Activated CD8-positive, alpha-beta T cell treated with anti-CD3 and anti-CD28 coated beads, Interleukin-2, amount 10 ng/mL, durations not matched to agents 7 days and 5 days (primary cell): ENCODE measurements at regions not wholly inside any gene's neighbourhood (a gene's known extent, or its start where the extent isn't known, plus 50 kb on each side); places are given as distances from the start of the nearest gene placed in this dataset.

Experiments
- ATAC-seq: fragments of 150-1000 bp; cut with Tn5 transposase; one replicate; pipeline ENCODE4 v1.10.0; 2021; ENCODE audit warnings: moderate library complexity
- CTCF ChIA-PET: fragments of 350-600 bp; sonication (Branson Sonifier 250); formaldehyde crosslinking; loops from one replicate; lab custom pipeline; 2021; ENCODE audit warnings: antibody characterized with exemption; lab: Charles Lee
- POLR2A ChIA-PET: fragments of 350-600 bp; sonication (Branson Sonifier 250); formaldehyde crosslinking; loops from one replicate; lab custom pipeline; 2021; ENCODE audit warnings: antibody characterized with exemption; lab: Charles Lee
- DNase-seq: peaks from one replicate; pipeline ENCODE4 v3.0.0-alpha.2; 2020
- H3K27ac Mint-ChIP-seq: one replicate; pipeline ENCODE4 v1.8.0; 2021; ENCODE audit warnings: mild to moderate bottlenecking, mixed read lengths
- H3K27me3 Mint-ChIP-seq: one replicate; pipeline ENCODE4 v1.8.0; 2021; ENCODE audit warnings: low read depth, mixed read lengths
- H3K36me3 Mint-ChIP-seq: one replicate; pipeline ENCODE4 v1.8.0; 2021; ENCODE audit warnings: low read depth, mixed read lengths
- H3K4me1 Mint-ChIP-seq: one replicate; pipeline ENCODE4 v1.8.0; 2021; ENCODE audit warnings: low read depth, mixed read lengths
- H3K4me3 Mint-ChIP-seq: one replicate; pipeline ENCODE4 v1.8.0; 2021; ENCODE audit warnings: mild to moderate bottlenecking, mixed read lengths
- H3K9me3 Mint-ChIP-seq: one replicate; pipeline ENCODE4 v1.8.0; 2022; ENCODE audit warnings: mixed read lengths; ENCODE audit not compliant: insufficient read depth

GRCh38 chr2:225104971-225105370 lies 62.7 kb upstream of the DOCK10 start:
- Mint-ChIP-seq H3K27ac (no peak overlapping the region), H3K36me3 (no peaks in the 10 kb centered on the region), H3K4me3 (no peak overlapping the region), H3K27me3 (no peaks in the 10 kb centered on the region), H3K9me3 (no peaks in the 10 kb centered on the region), H3K4me1 (no peaks in the 10 kb centered on the region)
- ChIA-PET CTCF (no interaction called here), POLR2A (no interaction called here)
- DNase-seq (no peak), ATAC-seq (no peak)

DNA sequence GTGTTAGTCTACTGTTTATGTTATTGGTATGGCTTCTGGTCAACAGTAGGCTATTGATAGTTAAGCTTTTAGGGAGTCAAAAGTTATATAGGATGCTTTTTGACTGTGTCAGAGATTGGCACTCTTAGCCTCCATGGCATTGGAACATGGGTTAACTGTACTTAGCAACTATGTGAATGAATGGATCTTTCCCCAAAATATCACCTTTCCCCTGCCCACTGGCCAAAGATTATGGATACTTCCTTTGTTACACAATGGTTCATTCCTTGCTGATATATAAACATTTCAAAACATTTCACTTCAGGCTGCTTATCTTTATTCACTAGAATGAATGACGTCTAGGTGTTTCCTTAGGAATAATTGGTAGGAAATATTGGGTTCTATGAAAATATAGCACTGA lies 62.1 kb upstream of the DOCK10 start:
- Mint-ChIP-seq H3K4me3 (no peak overlapping the region), H3K4me1 (no peaks in the 10 kb centered on the region), H3K36me3 (no peaks in the 10 kb centered on the region), H3K27ac (no peak overlapping the region), H3K27me3 (no peaks in the 10 kb centered on the region), H3K9me3 (no peaks in the 10 kb centered on the region)
- ChIA-PET CTCF (no interaction called here), POLR2A (no interaction called here)
- ATAC-seq (no peak), DNase-seq (no peak)

GRCh38 chr2:225103737-225104141 lies 61.5 kb upstream of the DOCK10 start:
- CTCF ChIA-PET: no interaction called here
- Mint-ChIP-seq H3K4me1 (no peaks in the 10 kb centered on the region), H3K9me3 (no peaks in the 10 kb centered on the region), H3K36me3 (no peaks in the 10 kb centered on the region), H3K27ac (no peak overlapping the region), H3K27me3 (no peaks in the 10 kb centered on the region), H3K4me3 (no peak overlapping the region)
- POLR2A ChIA-PET: no interaction called here
- ATAC-seq: no peak
- no peak for DNase-seq

DNA sequence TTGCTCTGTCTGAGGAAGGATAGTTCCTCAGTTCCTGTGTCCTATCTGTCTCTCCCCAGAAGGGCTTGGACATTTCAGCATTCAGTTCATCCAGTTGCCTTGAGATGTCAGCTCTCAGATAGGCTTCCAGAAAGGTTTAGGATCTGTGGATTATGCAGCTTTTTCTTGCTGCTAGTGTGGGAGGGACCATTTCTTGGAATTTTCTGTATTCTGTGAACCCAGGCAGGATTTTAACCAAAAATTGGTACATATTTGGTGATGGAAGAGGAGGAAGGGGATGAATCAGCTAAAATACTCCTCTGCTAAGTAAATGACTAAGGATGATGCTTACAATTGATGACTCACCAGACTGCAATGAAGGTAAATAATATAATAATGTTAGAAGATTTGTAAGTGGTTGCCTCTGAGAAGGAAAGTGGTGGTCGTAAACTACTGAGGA lies 58.6 kb upstream of the DOCK10 start:
- Mint-ChIP-seq H3K9me3 (no peaks in the 10 kb centered on the region), H3K36me3 (no peaks in the 10 kb centered on the region), H3K4me3 (no peak overlapping the region), H3K4me1 (no peaks in the 10 kb centered on the region), H3K27me3 (no peaks in the 10 kb centered on the region), H3K27ac (no peak overlapping the region)
- ChIA-PET POLR2A (no interaction called here), CTCF (interaction anchor here (1.5 kb wide), 1 partner anchor 10 kb away, joined by 4 read pairs; no protein-coding TSS in a partner anchor)
- ATAC-seq (no peak), DNase-seq (no peak)

DNA sequence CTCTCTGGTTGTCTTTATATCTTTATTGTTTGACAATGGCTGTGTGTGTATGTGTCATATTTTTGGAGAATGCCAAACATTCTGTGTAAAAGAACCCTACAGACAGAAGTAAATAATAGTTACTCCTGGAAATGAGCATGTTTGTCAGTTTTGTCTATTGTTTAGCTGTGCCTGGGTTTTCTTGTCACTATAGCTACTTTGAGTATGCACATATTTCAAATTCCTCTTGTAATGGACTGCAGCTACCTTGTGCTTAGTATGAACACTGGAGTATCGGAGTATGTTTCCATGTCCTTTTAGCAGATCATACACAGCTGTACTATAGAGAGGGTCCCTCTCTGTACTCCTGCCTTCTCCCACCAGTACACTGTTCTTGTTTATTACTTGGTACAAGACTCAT lies 58.0 kb upstream of the DOCK10 start:
- no peak for DNase-seq
- ChIA-PET POLR2A (no interaction called here), CTCF (interaction anchor here (1.5 kb wide), 1 partner anchor 9 kb away, joined by 4 read pairs; no protein-coding TSS in a partner anchor)
- no peak for ATAC-seq
- Mint-ChIP-seq H3K4me3 (no peak overlapping the region), H3K27ac (no peak overlapping the region), H3K36me3 (no peaks in the 10 kb centered on the region), H3K9me3 (no peaks in the 10 kb centered on the region), H3K27me3 (no peaks in the 10 kb centered on the region), H3K4me1 (no peaks in the 10 kb centered on the region)

- H3K4me1 Mint-ChIP-seq: no peaks in the 10 kb centered on the region
- no peaks in the 10 kb centered on the region for H3K36me3 Mint-ChIP-seq
- no peak overlapping the region for H3K4me3 Mint-ChIP-seq
- CTCF ChIA-PET: no interaction called here
- no peak overlapping the region for H3K27ac Mint-ChIP-seq
- no peak for DNase-seq
- H3K9me3 Mint-ChIP-seq: peaks cover 4% of the 10 kb centered on the region
- POLR2A ChIA-PET: interaction anchor here (0.6 kb wide), 1 partner anchor 172 kb away, joined by 3 read pairs; no protein-coding TSS in a partner anchor
- ATAC-seq: no peak
- peaks cover 2% of the 10 kb centered on the region for H3K27me3 Mint-ChIP-seq
These were observed 54.8 kb upstream of the DOCK10 start for GRCh38 chr2:225097035-225097434.
